Large intestine (tissue), 3 donors: ENCODE measurements at regions not wholly inside any gene's neighbourhood (a gene's known extent, or its start where the extent isn't known, plus 50 kb on each side); places are given as distances from the start of the nearest gene placed in this dataset.
"Not testable (repeated sequence)": the region's sequence is repeated elsewhere in the genome, so short reads cannot be mapped to it uniquely, and the experiment has no call there.

Experiments used
- DNase-seq, 2 donors: peaks; one replicate each; pipeline versions ENCODE4 v3.0.0 to v3.0.0-alpha.2; 2013
- H3K27ac ChIP-seq: one replicate; pipeline ENCODE4 v1.5.1; 2013; ENCODE audit warnings: low read length
- H3K27me3 ChIP-seq: 2 replicates; pipeline ENCODE4 v1.6.1; 2013; ENCODE audit warnings: low read length; ENCODE audit not compliant: control insufficient read depth, insufficient read depth
- H3K36me3 ChIP-seq: 2 replicates; pipeline ENCODE4 v1.6.1; 2013; ENCODE audit warnings: low read length; ENCODE audit not compliant: control insufficient read depth, insufficient read depth
- H3K4me1 ChIP-seq: one replicate; pipeline ENCODE4 v1.6.1; 2013; ENCODE audit warnings: low read length; ENCODE audit not compliant: control insufficient read depth, insufficient read depth
- H3K4me3 ChIP-seq: one replicate; pipeline ENCODE4 v1.5.1; 2013; ENCODE audit warnings: low read length
- H3K9me3 ChIP-seq: one replicate; pipeline ENCODE4 v1.6.1; 2013; ENCODE audit warnings: mild to moderate bottlenecking, low read depth, low read length, moderate library complexity; ENCODE audit not compliant: control insufficient read depth
- WGBS: methylation state at CpG from one replicate; pipeline ENCODE4 v1.1.5; 2013; ENCODE audit warnings: low lambda C conversion rate; ENCODE audit not compliant: insufficient coverage; 5-methylcytosine and 5-hydroxymethylcytosine counted together

DNA sequence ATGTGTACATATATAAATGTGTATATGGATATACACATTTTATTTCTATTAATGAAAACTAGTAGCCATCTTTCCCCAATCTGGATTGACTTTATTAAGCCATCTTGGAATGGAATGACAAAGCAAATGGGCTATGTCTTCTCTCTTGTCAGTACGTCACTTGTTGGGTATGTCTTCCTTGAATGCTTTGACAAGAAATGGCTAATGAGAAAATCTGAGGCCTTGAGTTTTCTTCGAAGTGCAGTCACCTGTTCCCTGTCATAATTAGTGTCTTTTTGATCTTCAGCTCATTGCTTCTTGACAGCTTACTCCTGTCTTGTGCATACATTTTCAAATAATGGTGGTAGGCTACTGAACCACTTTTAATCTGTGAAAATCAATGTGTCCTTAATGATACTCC is 243.2 kb upstream of the RGMB start:
- WGBS = 100% methylated on average over 1 of the region's 2 CpGs
- Histone ChIP-seq H3K4me3 (no peak overlapping the region), H3K9me3 (no peaks in the 10 kb centered on the region), H3K36me3 (no peaks in the 10 kb centered on the region), H3K4me1 (peaks cover 4% of the 10 kb centered on the region), H3K27me3 (no peaks in the 10 kb centered on the region), H3K27ac (no peak overlapping the region)
- DNase-seq = no peak

GRCh38 chr5:98535901-98536300 is 237.6 kb upstream of the RGMB start:
- Histone ChIP-seq H3K4me3 (no peak overlapping the region), H3K9me3 (no peaks in the 10 kb centered on the region), H3K36me3 (no peaks in the 10 kb centered on the region), H3K27ac (no peak overlapping the region), H3K27me3 (no peaks in the 10 kb centered on the region), H3K4me1 (no peaks in the 10 kb centered on the region)
- no CpG with 5 or more reads among the region's 4 CpGs for WGBS
- DNase-seq = no peak

DNA sequence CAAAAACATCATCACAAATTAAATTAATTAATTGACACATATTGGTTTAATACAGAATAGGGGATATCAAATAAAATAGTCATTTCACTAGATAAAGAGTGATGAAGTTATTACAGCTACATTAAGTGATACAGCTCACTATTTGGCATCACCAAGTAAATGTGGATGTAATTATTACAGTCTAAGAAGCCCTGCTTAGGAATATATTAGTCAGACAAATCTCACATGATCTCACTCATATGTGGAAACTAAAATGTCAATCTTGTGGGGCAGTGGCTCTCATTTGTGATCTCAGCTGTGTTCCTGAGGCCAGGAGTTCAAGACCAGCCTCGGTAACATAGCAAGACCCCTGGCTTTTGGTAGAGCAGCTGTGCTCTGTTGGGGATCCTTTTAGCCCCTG is 233.4 kb upstream of the RGMB start:
- no peak for DNase-seq
- H3K27ac ChIP-seq = no peak overlapping the region
- H3K4me3 ChIP-seq = no peak overlapping the region
- no CpG with 5 or more reads among the region's 1 CpG for WGBS
- H3K9me3 ChIP-seq = peaks cover 4% of the 10 kb centered on the region
- no peaks in the 10 kb centered on the region for H3K4me1 ChIP-seq
- no peaks in the 10 kb centered on the region for H3K27me3 ChIP-seq
- H3K36me3 ChIP-seq = no peaks in the 10 kb centered on the region

GRCh38 chr5:98541641-98542040 is 231.8 kb upstream of the RGMB start:
- no peak overlapping the region for H3K27ac ChIP-seq
- no peaks in the 10 kb centered on the region for H3K27me3 ChIP-seq
- DNase-seq = no peak
- H3K4me3 ChIP-seq = no peak overlapping the region
- WGBS = no CpG with 5 or more reads among the region's 1 CpG
- H3K9me3 ChIP-seq = peaks cover 4% of the 10 kb centered on the region
- H3K36me3 ChIP-seq = no peaks in the 10 kb centered on the region
- H3K4me1 ChIP-seq = no peaks in the 10 kb centered on the region

DNA sequence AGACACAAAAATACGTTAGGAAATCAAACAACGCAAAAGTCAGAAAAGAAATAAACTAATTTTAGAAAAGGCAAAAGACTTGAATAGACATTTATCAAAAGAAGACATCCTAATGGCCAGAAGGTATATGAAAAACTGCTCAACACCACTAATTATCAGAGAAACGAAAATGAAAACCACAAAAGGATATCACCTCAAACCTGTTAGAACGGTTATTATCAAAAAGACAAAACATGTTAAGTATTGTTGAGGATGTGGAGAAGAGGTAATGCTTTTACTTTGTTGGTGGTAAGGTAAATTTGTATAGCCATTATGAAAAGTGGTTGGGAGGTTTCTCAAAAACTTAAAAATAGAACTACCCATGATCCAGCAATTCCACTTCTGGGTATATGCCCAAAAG is 230.0 kb upstream of the RGMB start:
- Histone ChIP-seq H3K36me3 (no peaks in the 10 kb centered on the region), H3K4me1 (no peaks in the 10 kb centered on the region), H3K9me3 (peaks cover 4% of the 10 kb centered on the region), H3K27me3 (no peaks in the 10 kb centered on the region), H3K27ac (no peak overlapping the region), H3K4me3 (no peak overlapping the region)
- DNase-seq = no peak
- WGBS = 91% methylated on average over 3 of the region's 4 CpGs

DNA sequence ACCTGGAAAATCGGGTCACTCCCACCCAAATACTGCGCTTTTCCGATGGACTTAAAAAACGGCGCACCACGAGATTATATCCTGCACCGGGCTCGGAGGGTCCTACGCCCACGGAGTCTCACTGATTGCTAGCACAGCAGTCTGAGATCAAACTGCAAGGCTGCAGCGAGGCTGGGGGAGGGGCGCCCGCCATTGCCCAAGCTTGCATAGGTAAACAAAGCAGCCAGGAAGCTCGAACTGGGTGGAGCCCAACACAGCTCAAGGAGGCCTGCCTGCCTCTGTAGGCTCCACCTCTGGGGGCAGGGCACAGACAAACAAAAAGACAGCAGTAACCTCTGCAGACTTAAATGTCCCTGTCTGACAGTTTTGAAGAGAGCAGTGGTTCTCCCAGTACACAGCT is 226.5 kb upstream of the RGMB start:
- WGBS = no CpG with 5 or more reads among the region's 14 CpGs
- H3K36me3 ChIP-seq, H3K27ac ChIP-seq, H3K27me3 ChIP-seq, DNase-seq, H3K4me3 ChIP-seq, H3K4me1 ChIP-seq, H3K9me3 ChIP-seq: not testable (repeated sequence)

- Histone ChIP-seq H3K9me3 (no peaks in the 10 kb centered on the region), H3K36me3 (no peaks in the 10 kb centered on the region), H3K4me1 (no peaks in the 10 kb centered on the region), H3K27me3 (no peaks in the 10 kb centered on the region), H3K4me3 (no peak overlapping the region), H3K27ac (no peak overlapping the region)
- no CpG with 5 or more reads among the region's 1 CpG for WGBS
- DNase-seq = no peak
Measured at GRCh38 chr5:98556712-98557111, 216.8 kb upstream of the RGMB start.

DNA sequence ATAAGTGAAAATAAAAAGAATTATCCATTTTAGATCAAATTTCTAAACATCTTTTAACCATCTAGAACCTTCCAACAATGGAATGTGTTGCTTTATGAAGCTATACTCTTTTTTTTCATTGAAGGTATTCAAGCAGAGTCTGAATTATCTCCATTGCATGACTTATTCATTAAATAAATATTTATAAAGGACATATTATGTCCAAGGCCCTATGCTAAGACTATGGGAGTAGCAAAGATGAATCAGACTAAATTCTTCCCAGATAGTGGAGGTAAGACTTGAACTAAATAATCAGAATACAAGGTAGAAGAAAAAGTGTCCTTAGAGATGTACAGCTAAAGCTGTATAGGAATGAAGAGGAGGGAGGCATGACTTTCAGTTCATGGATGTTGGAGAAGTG is 215.5 kb upstream of the RGMB start:
- no peaks in the 10 kb centered on the region for H3K27me3 ChIP-seq
- no peaks in the 10 kb centered on the region for H3K4me1 ChIP-seq
- no peak overlapping the region for H3K27ac ChIP-seq
- H3K9me3 ChIP-seq = no peaks in the 10 kb centered on the region
- DNase-seq = no peak
- H3K36me3 ChIP-seq = no peaks in the 10 kb centered on the region
- no peak overlapping the region for H3K4me3 ChIP-seq

GRCh38 chr5:98563885-98564653 is 209.4 kb upstream of the RGMB start:
- H3K4me1 ChIP-seq = peaks cover 4% of the 10 kb centered on the region
- no CpG with 5 or more reads among the region's 2 CpGs for WGBS
- no peaks in the 10 kb centered on the region for H3K36me3 ChIP-seq
- no peaks in the 10 kb centered on the region for H3K9me3 ChIP-seq
- no peak overlapping the region for H3K4me3 ChIP-seq
- H3K27ac ChIP-seq = peak overlapping the region; percentile 10
- no peaks in the 10 kb centered on the region for H3K27me3 ChIP-seq
- DNase-seq = no peak

GRCh38 chr5:98564836-98565235 is 208.6 kb upstream of the RGMB start:
- 88% methylated on average over 1 of the region's 1 CpG for WGBS
- no peaks in the 10 kb centered on the region for H3K27me3 ChIP-seq

DNA sequence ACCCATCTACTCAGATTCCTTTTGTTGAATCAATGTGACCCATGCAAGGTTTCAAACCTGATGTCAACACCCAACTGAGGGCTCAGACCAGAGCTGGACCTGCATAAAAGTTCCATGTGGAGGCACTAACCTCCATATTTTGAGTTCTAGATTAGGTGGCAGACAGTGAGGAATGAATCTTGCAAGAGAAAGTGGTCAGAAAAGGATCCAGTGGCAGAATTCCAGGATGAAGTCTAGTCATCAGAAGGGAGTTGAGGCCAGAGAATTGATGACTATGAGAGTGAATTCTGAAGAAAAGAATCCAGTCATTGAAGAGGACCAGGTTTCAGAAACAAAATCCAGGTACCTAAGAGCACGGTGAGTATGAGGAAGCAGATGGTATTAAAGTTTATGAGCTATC is 205.1 kb upstream of the RGMB start:
- no peaks in the 10 kb centered on the region for H3K36me3 ChIP-seq
- no peak for DNase-seq
- H3K4me1 ChIP-seq = peaks cover 4% of the 10 kb centered on the region
- WGBS = 100% methylated on average over 1 of the region's 1 CpG
- H3K4me3 ChIP-seq = no peak overlapping the region
- H3K27ac ChIP-seq = no peak overlapping the region
- no peaks in the 10 kb centered on the region for H3K9me3 ChIP-seq
- H3K27me3 ChIP-seq = no peaks in the 10 kb centered on the region

More at GRCh38 chr5:98564836-98565235, 208.6 kb upstream of the RGMB start:
- H3K4me3 ChIP-seq = no peak overlapping the region
- H3K27ac ChIP-seq = no peak overlapping the region
- peaks cover 4% of the 10 kb centered on the region for H3K4me1 ChIP-seq
- H3K9me3 ChIP-seq = no peaks in the 10 kb centered on the region
- no peak for DNase-seq
- H3K36me3 ChIP-seq = no peaks in the 10 kb centered on the region
